ENCODE measurements at regions not wholly inside any gene's neighbourhood (a gene's known extent, or its start where the extent isn't known, plus 50 kb on each side); places are given as distances from the start of the nearest gene placed in this dataset.

- Histone ChIP-seq H3K79me1 (ENCODE audit: low read depth, low read length) (no peaks in the 10 kb centered on the region), H2BK20ac (ENCODE audit: low read length) (no peak overlapping the region), H2AK5ac (ENCODE audit: low read depth, low read length) (no peak overlapping the region), H2AFZ (ENCODE audit: low read length) (no peak overlapping the region), H3K27me3 (replicated peaks in 1 of 4; ENCODE audit: control insufficient read depth in 3 of 4, extremely low read depth in 1 of 4, insufficient read depth in 3 of 4, low read length in 3 of 4) (no peaks in the 10 kb centered on the region), H3K56ac (replicated peaks; ENCODE audit: insufficient read length, low read depth, low read length) (no peak overlapping the region), H4K8ac (ENCODE audit: extremely low read depth, insufficient read depth, low read length) (no peak overlapping the region), H3K9ac (replicated peaks in 1 of 4; ENCODE audit: extremely low read depth in 1 of 4, low read depth in 3 of 4, low read length in 3 of 4) (no peak overlapping the region), H2BK5ac (ENCODE audit: low read depth, low read length) (no peak overlapping the region), H3K14ac (ENCODE audit: insufficient read length) (no peak overlapping the region), H4K20me1 (replicated peaks in 1 of 2; ENCODE audit: control insufficient read depth in 1 of 2, insufficient read depth in 2 of 2, low read length in 2 of 2) (no peaks in the 10 kb centered on the region), H3K23ac (ENCODE audit: insufficient read length) (no peak overlapping the region), H3K9me3 (ENCODE audit: insufficient read depth in 2 of 2, low read depth in 1 of 2, low read length in 1 of 2) (no peaks in the 10 kb centered on the region), H3K4me1 (replicated peaks in 1 of 4; ENCODE audit: control insufficient read depth in 3 of 4, insufficient read depth in 4 of 4, low read length in 3 of 4) (no peaks in the 10 kb centered on the region), H3K79me2 (ENCODE audit: control insufficient read depth in 1 of 2, insufficient read depth in 2 of 2, low read length in 2 of 2) (no peaks in the 10 kb centered on the region), H2BK12ac (ENCODE audit: low read depth, low read length) (no peak overlapping the region), H4K5ac (ENCODE audit: insufficient read length, low read depth, low read length) (no peak overlapping the region), H3K36me3 (ENCODE audit: control insufficient read depth in 2 of 4, insufficient read depth in 4 of 4, low read length in 3 of 4) (no peaks in the 10 kb centered on the region), H3K23me2 (ENCODE audit: low read depth, low read length) (no peaks in the 10 kb centered on the region), H3K4me3 (ENCODE audit: extremely low read depth in 1 of 4, insufficient read depth in 2 of 4, low read depth in 3 of 4, low read length in 4 of 4) (no peak overlapping the region), H3K4ac (replicated peaks; ENCODE audit: insufficient read length, low read depth, low read length) (no peak overlapping the region), H2BK15ac (ENCODE audit: low read length) (no peak overlapping the region), H3K18ac (ENCODE audit: extremely low read depth, low read length) (no peak overlapping the region), H2BK120ac (replicated peaks; ENCODE audit: low read depth, low read length) (no peak overlapping the region), H3K4me2 (ENCODE audit: insufficient read depth in 1 of 2, low read depth in 2 of 2, low read length in 2 of 2) (no peak overlapping the region), H3K27ac (ENCODE audit: low read depth, low read length) (no peak overlapping the region), H4K91ac (replicated peaks; ENCODE audit: insufficient read length, low read length) (peak overlapping the region; percentile 32)
- no peak for FAIRE-seq
- DNase-seq (ENCODE audit: low read depth in 1 of 2, low spot score in 2 of 2), result no peak
- no peak for TF ChIP-seq TAF7 (optimal IDR thresholded peaks at IDR 0.05; ENCODE audit: borderline replicate concordance, low read depth, low read length)
- TF ChIP-seq CBX5 (IDR thresholded peaks at IDR 0.05; ENCODE audit: low read depth, low read length), result no peak
- TF ChIP-seq MAX (IDR thresholded peaks at IDR 0.05), result no peak
- ChIA-PET CTCF (ENCODE audit: partially characterized antibody) (interaction anchor here (0.7 to 1.4 kb wide), 2 partner anchors 12 to 493 kb away, joined by 3 to 4 read pairs; no protein-coding TSS in a partner anchor), POLR2A (ENCODE audit: partially characterized antibody) (no interaction called here)
Measured at GRCh38 chr11:88059326-88059725, 115.9 kb downstream of the RAB38 start.
